ENCODE measurements at regions not wholly inside any gene's neighbourhood (a gene's known extent, or its start where the extent isn't known, plus 50 kb on each side); places are given as distances from the start of the nearest gene placed in this dataset.

- H3K36me3 ChIP-seq (ENCODE audit: control insufficient read depth, insufficient read depth, low read length): no peaks in the 10 kb centered on the region
- DNase-seq (ENCODE audit: low read depth): peak; percentile 18
- no peaks in the 10 kb centered on the region for H3K27me3 ChIP-seq (ENCODE audit: control insufficient read depth, insufficient read depth, low read length)
- no peak overlapping the region for H3K4me3 ChIP-seq (ENCODE audit: low read depth, low read length)
- no peak for TF ChIP-seq CTCF (IDR thresholded peaks at IDR 0.05; ENCODE audit: insufficient read depth, low read length, severe bottlenecking)
- no peak for FAIRE-seq
These were observed 975.5 kb upstream of the TSPY4 start for GRCh38 chrY:8361715-8362114.

- TF ChIP-seq CTCF (IDR thresholded peaks at IDR 0.05; ENCODE audit: insufficient read depth, low read length, severe bottlenecking): no peak
- no peak overlapping the region for H3K4me3 ChIP-seq (ENCODE audit: low read depth, low read length)
- H3K27me3 ChIP-seq (ENCODE audit: control insufficient read depth, insufficient read depth, low read length): no peaks in the 10 kb centered on the region
- FAIRE-seq: no peak
- no peak for DNase-seq (ENCODE audit: low read depth)
- H3K36me3 ChIP-seq (ENCODE audit: control insufficient read depth, insufficient read depth, low read length): no peaks in the 10 kb centered on the region
These were observed 959.8 kb upstream of the TSPY4 start for GRCh38 chrY:8377491-8377890.

GRCh38 chrY:8379800-8380199, 957.5 kb upstream of the TSPY4 start:
- Histone ChIP-seq H3K4me3 (ENCODE audit: low read depth, low read length) (no peak overlapping the region), H3K27me3 (ENCODE audit: control insufficient read depth, insufficient read depth, low read length) (no peaks in the 10 kb centered on the region), H3K36me3 (ENCODE audit: control insufficient read depth, insufficient read depth, low read length) (no peaks in the 10 kb centered on the region)
- FAIRE-seq (no peak), DNase-seq (ENCODE audit: low read depth) (no peak)
- no peak for TF ChIP-seq CTCF (IDR thresholded peaks at IDR 0.05; ENCODE audit: insufficient read depth, low read length, severe bottlenecking)

GRCh38 chrY:8381425-8381824, 955.8 kb upstream of the TSPY4 start:
- no peak for TF ChIP-seq CTCF (IDR thresholded peaks at IDR 0.05; ENCODE audit: insufficient read depth, low read length, severe bottlenecking)
- H3K36me3 ChIP-seq (ENCODE audit: control insufficient read depth, insufficient read depth, low read length): no peaks in the 10 kb centered on the region
- DNase-seq (ENCODE audit: low read depth): peak; percentile 49
- no peaks in the 10 kb centered on the region for H3K27me3 ChIP-seq (ENCODE audit: control insufficient read depth, insufficient read depth, low read length)
- no peak for FAIRE-seq
- no peak overlapping the region for H3K4me3 ChIP-seq (ENCODE audit: low read depth, low read length)

GRCh38 chrY:8386053-8386452, 951.2 kb upstream of the TSPY4 start:
- no peaks in the 10 kb centered on the region for H3K27me3 ChIP-seq (ENCODE audit: control insufficient read depth, insufficient read depth, low read length)
- FAIRE-seq (no peak), DNase-seq (ENCODE audit: low read depth) (no peak)
- no peak for TF ChIP-seq CTCF (IDR thresholded peaks at IDR 0.05; ENCODE audit: insufficient read depth, low read length, severe bottlenecking)
- no peak overlapping the region for H3K4me3 ChIP-seq (ENCODE audit: low read depth, low read length)
- H3K36me3 ChIP-seq (ENCODE audit: control insufficient read depth, insufficient read depth, low read length): no peaks in the 10 kb centered on the region

GRCh38 chrY:8388512-8388911, 948.8 kb upstream of the TSPY4 start:
- H3K4me3 ChIP-seq (ENCODE audit: low read depth, low read length): no peak overlapping the region
- TF ChIP-seq CTCF (IDR thresholded peaks at IDR 0.05; ENCODE audit: insufficient read depth, low read length, severe bottlenecking): no peak
- no peak for FAIRE-seq
- H3K36me3 ChIP-seq (ENCODE audit: control insufficient read depth, insufficient read depth, low read length): no peaks in the 10 kb centered on the region
- H3K27me3 ChIP-seq (ENCODE audit: control insufficient read depth, insufficient read depth, low read length): no peaks in the 10 kb centered on the region
- no peak for DNase-seq (ENCODE audit: low read depth)

Measured in bronchial epithelial cell (primary cell).